Esophagus squamous epithelium (tissue), 5 donors: ENCODE measurements at regions not wholly inside any gene's neighbourhood (a gene's known extent, or its start where the extent isn't known, plus 50 kb on each side); places are given as distances from the start of the nearest gene placed in this dataset.
A peak's percentile ranks its signal among the peaks of the same experiment; 100 is the strongest.

Source experiments
- DNase-seq: peaks from one replicate; lab custom pipeline; 2025; lab: John Stamatoyannopoulos, UW
- H3K27ac ChIP-seq, 4 donors: fragments of 200-600 bp; sonication (generic); one replicate each; pipeline ENCODE4 v1.5.1; 2016 to 2019; ENCODE audit warnings: mild to moderate bottlenecking in 1 of 4
- H3K27me3 ChIP-seq, 4 donors: fragments of 200-600 bp; sonication (generic); 1 replicate in 3 of 4; 2 replicates in 1 of 4; pipeline versions ENCODE4 v1.5.1 to v1.6.0; 2017 to 2021; ENCODE audit warnings: antibody characterized with exemption in 1 of 4
- H3K36me3 ChIP-seq, 3 donors: fragments of 200-600 bp; sonication (generic); one replicate each; pipeline ENCODE4 v1.5.1; 2016 to 2019
- H3K4me1 ChIP-seq, 3 donors: fragments of 200-600 bp; sonication (generic); one replicate each; pipeline ENCODE4 v1.5.1; 2017 to 2019
- H3K4me3 ChIP-seq, 4 donors: fragments of 200-600 bp; sonication (generic); 1 replicate in 3 of 4; 2 replicates in 1 of 4; pipeline ENCODE4 v1.5.1; 2016 to 2019; ENCODE audit warnings: mild to moderate bottlenecking in 2 of 4, moderate library complexity in 1 of 4
- H3K9me3 ChIP-seq, 3 donors: fragments of 200-600 bp; sonication (generic); one replicate each; pipeline ENCODE4 v1.5.1; 2016 to 2019
- POLR2A ChIP-seq, 4 donors: fragments of 450-650 bp; IDR thresholded peaks; one replicate each; pipeline ENCODE4 v1.6.1; 2017; ENCODE audit warnings: antibody characterized with exemption in 4 of 4, mild to moderate bottlenecking in 4 of 4, moderate library complexity in 3 of 4
- WGBS, 2 donors: methylation state at CpG; one replicate each; pipeline ENCODE4 v1.1.5; 2018; 5-methylcytosine and 5-hydroxymethylcytosine counted together
- intact Hi-C: fragments of 100-400 bp; cut with DNase I; formaldehyde crosslinking; loops from one replicate; pipeline ENCODE4 v1.15.0; 2022
- TF ChIP-seq, protein P1 (sequence below), 6 experiments: fragments of 450-650 bp in 4 of 6; fragments of 200-600 bp in 2 of 6; sonication (generic) in 2 of 6; IDR thresholded peaks; one replicate each; pipeline ENCODE4 v1.5.1; 2016 to 2019; ENCODE audit warnings: antibody characterized with exemption in 6 of 6, mild to moderate bottlenecking in 4 of 6, moderate library complexity in 4 of 6
- donor health status: DM: yes; HTN: yes; CAD: no.

DNA sequence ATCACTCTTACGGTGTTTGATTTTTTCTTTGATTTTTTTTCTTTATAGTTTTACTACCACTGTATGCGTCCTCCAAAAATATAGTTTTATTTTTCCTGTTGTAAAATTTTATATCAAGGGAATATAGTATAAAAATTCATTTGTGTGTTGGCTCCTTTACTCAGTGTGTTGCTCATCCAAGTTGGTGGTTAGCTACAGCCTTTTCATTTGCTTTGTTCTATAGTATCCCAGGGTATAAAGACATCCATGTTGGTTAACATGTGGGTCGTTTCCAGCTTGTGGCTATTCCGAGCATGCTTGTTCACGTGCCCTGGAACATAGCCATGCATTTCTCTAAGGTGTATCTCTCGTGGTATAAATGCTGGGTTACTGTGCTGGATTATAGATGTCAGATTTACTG, 54.8 kb upstream of the DAB2 start:
- Histone ChIP-seq H3K4me3 (no peak overlapping the region), H3K27ac (no peak overlapping the region), H3K27me3 (no peaks in the 10 kb centered on the region), H3K9me3 (no peaks in the 10 kb centered on the region), H3K36me3 (no peaks in the 10 kb centered on the region), H3K4me1 (peaks cover 0 to 11% (median 0%) of the 10 kb centered on the region in 3 donors)
- 41% methylated on average over 6 of the region's 6 CpGs for WGBS, 2 donors
- TF ChIP-seq, protein P1, sequence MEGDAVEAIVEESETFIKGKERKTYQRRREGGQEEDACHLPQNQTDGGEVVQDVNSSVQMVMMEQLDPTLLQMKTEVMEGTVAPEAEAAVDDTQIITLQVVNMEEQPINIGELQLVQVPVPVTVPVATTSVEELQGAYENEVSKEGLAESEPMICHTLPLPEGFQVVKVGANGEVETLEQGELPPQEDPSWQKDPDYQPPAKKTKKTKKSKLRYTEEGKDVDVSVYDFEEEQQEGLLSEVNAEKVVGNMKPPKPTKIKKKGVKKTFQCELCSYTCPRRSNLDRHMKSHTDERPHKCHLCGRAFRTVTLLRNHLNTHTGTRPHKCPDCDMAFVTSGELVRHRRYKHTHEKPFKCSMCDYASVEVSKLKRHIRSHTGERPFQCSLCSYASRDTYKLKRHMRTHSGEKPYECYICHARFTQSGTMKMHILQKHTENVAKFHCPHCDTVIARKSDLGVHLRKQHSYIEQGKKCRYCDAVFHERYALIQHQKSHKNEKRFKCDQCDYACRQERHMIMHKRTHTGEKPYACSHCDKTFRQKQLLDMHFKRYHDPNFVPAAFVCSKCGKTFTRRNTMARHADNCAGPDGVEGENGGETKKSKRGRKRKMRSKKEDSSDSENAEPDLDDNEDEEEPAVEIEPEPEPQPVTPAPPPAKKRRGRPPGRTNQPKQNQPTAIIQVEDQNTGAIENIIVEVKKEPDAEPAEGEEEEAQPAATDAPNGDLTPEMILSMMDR (IDR thresholded peaks at IDR 0.05): no peak
- TF ChIP-seq POLR2A (IDR thresholded peaks at IDR 0.05): no peak
- intact Hi-C loops: no loop called here
- DNase-seq: no peak

DNA sequence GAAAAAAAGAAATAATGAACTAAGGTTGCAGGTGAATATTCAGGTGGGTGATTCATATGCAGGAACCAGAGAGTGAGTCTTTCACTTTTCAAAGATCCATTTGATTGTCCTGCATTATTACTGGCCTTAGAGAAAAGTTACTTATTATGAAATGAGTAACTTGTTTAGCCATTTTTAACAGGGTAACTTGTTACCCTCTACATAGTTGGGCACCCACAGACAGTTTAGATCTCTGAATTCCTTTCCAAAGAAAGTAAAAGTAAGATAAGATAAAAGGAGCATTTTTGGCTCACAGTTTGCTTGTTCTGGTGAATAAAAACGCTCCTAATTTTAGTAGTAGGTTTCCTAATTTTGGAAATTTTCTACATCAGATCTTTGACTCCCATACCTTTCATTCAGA, 54.1 kb upstream of the DAB2 start:
- H3K9me3 ChIP-seq: no peaks in the 10 kb centered on the region
- TF ChIP-seq, protein P1 (IDR thresholded peaks at IDR 0.05): no peak
- no peak for TF ChIP-seq POLR2A (IDR thresholded peaks at IDR 0.05)
- no peak overlapping the region for H3K27ac ChIP-seq
- H3K4me3 ChIP-seq: no peak overlapping the region
- peaks cover 0 to 11% (median 0%) of the 10 kb centered on the region in 3 donors for H3K4me1 ChIP-seq
- WGBS, 2 donors: 0% methylated on average over 1 of the region's 1 CpG
- no peak for DNase-seq
- intact Hi-C loops: no loop called here
- no peaks in the 10 kb centered on the region for H3K27me3 ChIP-seq
- H3K36me3 ChIP-seq: no peaks in the 10 kb centered on the region

DNA sequence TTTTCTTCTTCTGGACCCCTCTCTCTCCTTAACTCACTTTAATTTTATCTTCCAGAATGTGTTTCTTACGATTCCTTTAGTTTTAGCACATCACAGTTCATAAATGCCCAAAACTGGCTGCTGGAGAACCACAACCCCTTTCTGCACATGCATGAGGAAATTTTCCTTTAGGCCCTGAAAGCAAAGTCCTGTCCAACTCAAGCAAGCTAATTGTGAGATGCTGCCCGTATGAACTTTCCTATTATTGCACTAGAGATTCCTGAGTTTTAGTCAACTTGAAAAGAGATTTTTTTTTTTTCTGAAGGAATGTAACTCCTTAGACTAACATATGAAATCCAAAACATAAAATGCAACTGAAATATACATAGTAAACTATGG, 52.1 kb upstream of the DAB2 start:
- TF ChIP-seq POLR2A (IDR thresholded peaks at IDR 0.05): no peak
- TF ChIP-seq, protein P1 (IDR thresholded peaks at IDR 0.05): no peak
- 64 to 72% methylated on average over 2 of the region's 2 CpGs for WGBS, 2 donors
- DNase-seq: no peak

DNA sequence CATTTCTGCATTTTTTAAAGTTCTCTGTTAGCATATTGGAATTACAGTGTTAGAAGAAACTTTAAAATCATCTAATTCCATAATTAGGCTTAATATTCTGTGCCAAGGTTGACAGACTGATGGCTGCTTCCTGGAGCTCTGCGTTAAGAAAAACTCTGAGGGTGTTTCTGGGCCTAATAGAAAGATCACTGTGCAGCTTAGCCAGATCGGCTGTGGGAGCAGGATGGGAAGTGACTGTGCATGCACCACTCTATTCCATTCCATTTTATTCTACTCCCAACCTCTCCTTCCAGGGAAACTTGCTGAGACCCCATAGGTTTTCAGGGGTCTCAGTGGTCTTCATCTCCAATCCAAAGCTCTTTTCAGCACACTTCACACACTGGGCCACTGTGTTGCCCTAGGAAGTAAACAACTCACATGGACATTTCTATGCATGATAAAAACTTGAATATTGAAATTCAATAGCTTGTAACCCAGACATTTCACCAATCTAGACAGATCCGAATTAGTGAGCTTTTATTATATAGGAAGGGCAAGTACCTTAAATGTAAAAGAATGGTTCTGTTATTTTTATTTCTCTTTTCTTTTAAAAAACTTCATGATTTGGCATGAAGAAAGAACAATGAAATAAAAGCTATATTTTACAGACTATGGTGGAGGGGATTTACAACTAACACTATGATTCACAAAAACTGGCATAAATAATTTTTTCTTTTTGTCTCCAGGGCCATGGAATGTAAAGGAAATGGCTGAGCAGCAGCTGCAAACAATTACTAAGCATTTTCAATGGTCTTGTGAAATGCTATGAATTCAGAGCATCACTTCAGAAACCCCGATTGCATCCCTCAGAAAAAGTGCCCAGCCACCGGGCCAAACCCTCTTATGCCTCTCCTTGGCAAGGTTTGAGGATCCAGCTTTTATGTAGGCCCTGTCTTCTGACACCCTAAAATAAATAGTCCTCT, 51.4 kb upstream of the DAB2 start:
- Histone ChIP-seq H3K9me3 (no peaks in the 10 kb centered on the region), H3K27ac (peak overlapping the region in 1 of 4 donors; percentile 7), H3K36me3 (no peaks in the 10 kb centered on the region), H3K27me3 (no peaks in the 10 kb centered on the region), H3K4me3 (no peak overlapping the region), H3K4me1 (peaks cover 0 to 11% (median 0%) of the 10 kb centered on the region in 3 donors)
- 57 to 66% methylated on average over 5 of the region's 5 CpGs for WGBS, 2 donors
- TF ChIP-seq, protein P1 (IDR thresholded peaks at IDR 0.05): no peak
- TF ChIP-seq POLR2A (IDR thresholded peaks at IDR 0.05): no peak
- no peak for DNase-seq
- intact Hi-C loops: no loop called here

More for the DNA sequence above, 52.1 kb upstream of the DAB2 start:
- H3K9me3 ChIP-seq: no peaks in the 10 kb centered on the region
- no peaks in the 10 kb centered on the region for H3K27me3 ChIP-seq
- H3K4me3 ChIP-seq: no peak overlapping the region
- peaks cover 0 to 11% (median 0%) of the 10 kb centered on the region in 3 donors for H3K4me1 ChIP-seq
- no peak overlapping the region for H3K27ac ChIP-seq
- H3K36me3 ChIP-seq: no peaks in the 10 kb centered on the region
- intact Hi-C loops: no loop called here

DNA sequence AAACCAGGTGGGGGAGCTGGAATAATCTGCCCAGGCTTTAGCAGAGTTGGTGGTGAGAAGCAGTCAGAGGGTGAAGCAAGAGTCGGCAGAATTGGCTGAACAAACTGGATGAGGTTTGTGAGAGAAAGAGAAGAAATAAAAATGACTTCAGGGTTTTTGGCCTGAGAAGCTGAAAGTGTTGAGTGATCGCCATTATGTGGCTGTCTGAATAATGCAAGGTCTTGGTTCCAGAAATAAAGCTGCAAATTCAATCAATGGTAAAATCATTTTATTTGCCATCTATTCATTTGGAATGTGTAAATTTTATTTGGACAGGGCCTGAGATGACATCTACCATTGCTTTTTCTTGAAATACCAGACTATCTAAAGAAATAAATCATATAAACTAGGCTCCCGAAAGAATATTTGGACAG, 50.4 kb upstream of the DAB2 start:
- intact Hi-C loops: no loop called here
- Histone ChIP-seq H3K27ac (peak overlapping the region in 1 of 4 donors; percentile 35), H3K4me3 (no peak overlapping the region), H3K36me3 (no peaks in the 10 kb centered on the region), H3K9me3 (no peaks in the 10 kb centered on the region), H3K4me1 (peaks cover 0 to 11% (median 0%) of the 10 kb centered on the region in 3 donors), H3K27me3 (no peaks in the 10 kb centered on the region)
- no peak for TF ChIP-seq POLR2A (IDR thresholded peaks at IDR 0.05)
- TF ChIP-seq, protein P1 (IDR thresholded peaks at IDR 0.05): no peak
- DNase-seq: no peak
- 65 to 68% methylated on average over 3 of the region's 3 CpGs for WGBS, 2 donors
